LNCAP (cell line): ENCODE measurements at regions not wholly inside any gene's neighbourhood (a gene's known extent, or its start where the extent isn't known, plus 50 kb on each side); places are given as distances from the start of the nearest gene placed in this dataset.

Experiments used
- CTCF ChIP-seq: fragments of 450-650 bp; IDR thresholded peaks from 2 replicates; pipeline ENCODE4 v1.5.1; 2017; ENCODE audit warnings: mild to moderate bottlenecking

- no peak for TF ChIP-seq CTCF
Measured at GRCh38 chr22:47375621-47376321, 613.3 kb downstream of the TBC1D22A start.

DNA sequence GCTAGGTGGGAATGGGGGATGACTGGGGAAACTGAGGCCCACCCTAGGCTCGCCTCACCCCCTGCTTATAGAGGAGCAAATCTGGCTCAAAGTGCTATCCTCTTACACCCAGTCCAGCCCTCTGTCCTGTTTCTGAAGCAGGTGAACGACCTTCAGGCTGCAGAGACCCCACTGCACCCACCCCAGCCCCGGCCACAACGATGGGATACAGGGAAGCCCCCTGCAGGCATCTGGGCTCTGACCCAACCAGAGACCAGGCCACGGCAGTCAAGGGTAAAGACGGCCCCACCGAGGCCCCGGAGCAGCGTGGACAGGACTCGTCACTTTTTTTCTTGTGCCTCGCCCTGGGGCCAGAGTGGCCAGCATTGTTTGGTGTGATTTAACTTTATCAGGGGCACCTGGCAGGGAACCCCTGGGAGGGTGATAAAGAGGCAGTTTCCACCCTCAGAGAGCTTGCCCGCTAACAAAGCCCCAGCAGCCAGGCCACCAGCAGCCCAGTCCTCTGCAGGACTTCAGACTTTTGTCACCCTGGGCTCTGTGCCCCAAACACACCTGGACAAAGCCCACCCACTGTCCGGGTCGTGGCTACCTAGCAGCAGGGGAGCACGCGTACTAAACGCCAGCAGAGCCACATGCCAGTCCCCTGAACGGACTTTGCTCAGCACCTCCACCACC is 612.6 kb downstream of the TBC1D22A start:
- TF ChIP-seq CTCF, result no peak

- no peak for TF ChIP-seq CTCF
Measured at GRCh38 chr22:47374273-47374771, 611.9 kb downstream of the TBC1D22A start.

- TF ChIP-seq CTCF, result no peak
Measured at GRCh38 chr22:47373648-47374272, 611.3 kb downstream of the TBC1D22A start.

DNA sequence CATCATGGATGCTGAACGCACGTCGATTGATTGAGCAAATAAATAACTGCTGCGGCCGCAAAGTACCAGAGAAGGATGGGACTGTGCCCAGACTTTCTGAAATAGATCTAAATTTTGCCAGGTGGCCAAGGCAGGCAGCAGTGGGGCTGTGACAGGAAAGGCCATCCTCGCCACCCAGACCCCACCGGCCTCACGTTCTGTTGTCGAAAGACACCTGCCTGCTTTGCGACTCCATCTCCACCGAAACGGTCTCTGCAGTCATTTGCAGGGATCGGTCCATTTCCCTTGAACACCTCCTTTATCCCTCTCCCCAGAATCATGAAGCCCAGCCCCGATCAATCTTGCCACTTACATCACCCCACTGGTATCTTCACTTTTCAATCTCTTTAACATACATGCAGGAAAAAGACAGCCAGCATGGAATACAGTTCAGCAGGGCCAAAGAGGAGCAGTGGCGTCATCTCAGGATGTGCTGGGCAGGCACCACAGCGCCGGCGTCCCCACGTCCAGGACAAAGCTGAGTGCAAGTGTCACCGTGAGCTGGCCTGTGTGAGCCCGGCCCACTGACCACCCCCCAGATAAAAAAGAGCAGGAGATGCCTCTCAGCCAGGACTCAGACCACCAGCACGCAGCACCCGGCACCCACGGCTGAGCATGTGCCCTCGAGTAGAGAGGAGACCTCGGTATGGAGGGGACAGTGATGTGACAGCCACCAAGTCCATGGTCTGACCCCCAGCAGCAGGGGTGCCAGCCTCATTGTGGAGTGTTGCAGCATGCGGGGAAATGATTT is 610.3 kb downstream of the TBC1D22A start:
- no peak for TF ChIP-seq CTCF

- no peak for TF ChIP-seq CTCF
Measured at GRCh38 chr22:47372111-47372581, 609.7 kb downstream of the TBC1D22A start.
